GM12892 (cell line): ENCODE measurements at regions not wholly inside any gene's neighbourhood (a gene's known extent, or its start where the extent isn't known, plus 50 kb on each side); places are given as distances from the start of the nearest gene placed in this dataset.

Experiments
- POLR2A ChIP-seq: IDR thresholded peaks from 2 replicates; pipeline ENCODE4 v1.6.1; 2011; ENCODE audit warnings: low read depth, low read length, control low read depth
- POLR2AphosphoS5 ChIP-seq: IDR thresholded peaks from 2 replicates; pipeline ENCODE4 v1.6.1; 2011; ENCODE audit warnings: low read depth, low read length, control low read depth
- TAF1 ChIP-seq: IDR thresholded peaks from 2 replicates; pipeline ENCODE4 v1.6.1; 2011; ENCODE audit warnings: low read depth, mild to moderate bottlenecking, control low read depth, low read length, borderline replicate concordance

DNA sequence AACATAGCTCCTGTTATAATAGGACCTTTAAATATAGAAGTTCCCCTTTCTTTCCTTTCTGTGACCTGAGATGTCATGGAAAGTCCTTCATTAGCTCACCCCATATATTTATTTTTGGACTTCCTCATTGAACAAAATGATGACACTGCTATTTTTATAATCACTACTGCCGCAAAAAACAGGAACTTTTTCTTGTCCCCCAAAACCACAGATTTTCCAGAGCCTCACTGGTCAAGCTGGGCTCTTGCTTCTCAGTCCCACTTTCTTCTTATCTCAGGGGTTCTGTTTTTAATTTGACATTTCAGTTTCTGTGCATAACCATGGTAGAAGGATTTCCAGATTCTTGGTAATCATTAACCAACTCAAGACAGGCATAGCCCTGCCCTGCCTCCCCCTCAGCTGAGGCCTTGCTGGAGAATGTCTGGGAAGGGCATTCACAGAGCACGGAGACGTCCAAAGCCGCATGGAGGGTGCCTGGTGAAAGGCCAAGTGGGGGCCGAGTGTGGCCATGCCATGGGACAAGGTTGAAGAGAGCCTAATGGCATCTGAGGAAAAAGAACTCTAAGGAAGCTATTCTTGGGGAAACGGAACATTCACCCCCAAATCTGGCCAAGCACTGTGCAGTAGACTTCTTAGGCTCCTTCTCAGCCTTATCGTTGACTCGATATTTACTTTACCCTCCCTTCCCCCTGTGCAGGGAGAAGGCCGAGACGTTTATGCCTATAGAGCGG lies 73.7 kb downstream of the EDN1 start:
- TF ChIP-seq POLR2A, result no peak
- no peak for TF ChIP-seq POLR2AphosphoS5
- TF ChIP-seq TAF1, result no peak
